Anterior cingulate cortex (tissue), 58 donors: ENCODE measurements at regions not wholly inside any gene's neighbourhood (a gene's known extent, or its start where the extent isn't known, plus 50 kb on each side); places are given as distances from the start of the nearest gene placed in this dataset.

Source experiments
- DNase-seq, 58 donors: peaks; one replicate each; lab custom pipeline; 2025; lab: John Stamatoyannopoulos, UW

DNA sequence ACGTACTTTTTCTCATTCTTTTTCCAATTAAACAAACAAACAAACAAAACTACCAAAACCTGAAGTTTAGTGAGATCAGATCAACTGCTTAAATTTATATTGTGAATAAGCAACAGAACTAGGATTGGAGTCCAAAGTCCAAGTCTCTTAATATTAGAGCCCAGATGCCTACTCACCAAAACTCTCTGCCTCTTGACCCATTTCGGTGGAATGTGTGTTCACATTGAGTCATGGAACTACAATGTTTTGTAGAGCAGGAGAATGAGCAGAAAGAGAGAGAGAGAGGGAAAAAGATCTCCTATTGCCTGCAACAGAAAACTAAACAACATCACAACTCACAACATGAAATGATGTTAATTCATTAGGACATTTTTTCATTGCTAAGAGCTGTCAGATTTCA lies 751.1 kb downstream of the TLR4 start:
- DNase-seq = no peak

DNA sequence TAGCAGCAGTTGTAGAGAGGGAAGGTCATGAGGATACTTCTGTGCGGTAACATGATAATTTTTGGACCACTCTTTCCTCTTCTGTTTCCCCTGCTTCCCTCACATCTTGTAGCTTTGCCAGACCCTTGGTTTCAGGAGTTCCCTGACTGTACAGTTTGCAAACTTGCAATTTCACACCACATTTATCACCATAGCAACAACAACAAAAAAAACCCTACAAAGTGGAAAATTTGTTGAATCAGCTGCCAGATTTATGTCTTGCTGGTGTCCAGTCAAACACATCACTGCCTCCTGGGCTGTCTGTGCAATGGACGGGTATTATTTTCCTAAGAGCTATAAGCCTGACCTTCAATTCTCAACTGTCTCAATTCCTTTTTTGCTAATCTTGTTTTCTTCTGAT lies 751.6 kb downstream of the TLR4 start:
- DNase-seq = no peak

DNA sequence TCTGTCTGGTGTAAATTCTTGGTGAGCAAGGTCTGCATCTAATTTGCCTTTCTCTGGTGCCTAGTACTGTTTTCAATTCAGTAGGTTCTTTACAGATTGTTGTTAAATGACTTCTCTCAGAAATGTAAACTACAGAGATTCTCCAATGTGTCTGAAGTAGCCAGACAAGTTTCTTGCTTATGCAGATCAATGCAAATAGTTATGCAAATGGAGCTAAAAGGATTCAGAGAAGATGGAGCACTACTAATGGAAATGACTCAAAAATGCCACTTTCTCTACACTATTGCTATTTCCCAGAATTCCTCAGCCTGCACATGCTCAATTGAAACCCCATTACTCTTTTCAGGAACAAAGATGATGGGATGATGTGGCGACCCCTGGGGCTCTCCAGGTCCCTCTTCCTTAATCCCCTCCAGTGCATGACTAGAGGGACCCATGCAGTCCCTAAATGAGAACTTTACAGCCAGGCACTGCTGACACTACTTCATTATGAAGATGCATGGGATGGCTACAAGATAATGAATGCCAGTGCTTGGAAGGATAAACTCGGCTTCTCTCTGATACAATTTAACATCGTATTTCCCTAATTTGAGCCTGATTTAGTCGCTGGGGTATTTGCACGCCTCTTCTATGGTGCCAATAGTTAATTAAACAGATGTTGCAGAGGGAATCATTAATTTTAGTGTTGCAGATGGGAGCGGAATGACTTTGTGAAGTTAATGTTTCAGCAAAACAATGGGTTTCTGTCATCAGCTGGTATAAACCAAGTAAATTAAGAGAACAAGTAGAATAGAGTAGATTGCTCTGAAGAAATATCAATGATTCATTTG lies 753.2 kb downstream of the TLR4 start:
- DNase-seq = no peak

DNA sequence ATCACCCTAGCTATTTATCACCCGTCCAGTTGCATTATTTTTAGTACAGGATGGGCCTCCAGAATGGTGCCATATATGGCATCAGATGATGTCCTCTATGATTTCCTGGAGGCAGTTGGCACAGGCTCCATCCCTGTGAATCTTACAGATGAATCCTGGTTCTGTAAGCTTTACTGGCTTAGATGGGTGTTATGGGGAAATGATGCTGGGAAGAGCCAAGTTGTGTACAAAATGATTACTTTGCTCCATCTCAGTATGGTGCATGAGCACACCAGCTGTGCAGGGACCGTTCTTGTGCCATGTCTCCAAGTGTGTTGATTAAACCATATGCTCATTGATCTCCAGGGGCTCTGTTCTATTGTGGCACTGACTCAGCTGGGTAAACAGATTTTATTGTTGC lies 755.7 kb downstream of the TLR4 start:
- no peak for DNase-seq

DNA sequence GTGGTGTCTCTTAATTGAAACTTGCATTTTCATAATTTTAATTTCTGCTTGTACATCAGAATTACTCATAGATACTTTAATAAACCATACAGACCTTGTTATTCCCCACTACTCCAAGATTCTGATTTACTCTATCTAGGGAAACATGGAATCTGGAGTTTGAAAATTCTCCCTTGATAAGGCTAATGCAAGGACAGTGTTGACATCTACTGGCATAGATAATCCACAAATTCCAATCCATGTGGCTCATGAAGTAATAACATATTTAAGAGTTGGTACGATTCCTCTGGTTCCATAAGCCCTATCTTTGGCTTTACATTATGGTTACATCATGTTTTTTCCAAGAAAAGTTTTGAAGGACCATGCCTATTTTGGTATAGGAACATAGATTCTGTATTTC lies 759.2 kb downstream of the TLR4 start:
- DNase-seq = no peak

DNA sequence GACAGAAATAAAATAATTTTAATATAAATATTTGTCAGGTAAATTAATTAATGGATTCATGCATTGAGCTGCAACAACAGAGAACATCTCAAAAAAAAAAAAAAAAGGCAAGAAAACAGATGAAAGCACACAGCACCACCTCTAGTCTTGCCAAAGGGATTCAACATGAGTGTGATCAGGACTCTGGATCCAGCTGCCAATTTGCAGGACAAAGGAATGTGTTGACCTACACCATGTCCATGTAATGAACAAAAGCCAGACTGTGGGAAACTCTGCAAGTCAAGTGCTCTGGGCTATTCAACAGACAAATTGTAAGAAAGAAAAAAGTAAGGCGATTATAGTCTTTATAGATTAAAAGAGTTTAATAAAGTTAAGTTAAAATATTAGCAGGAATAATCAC lies 769.3 kb downstream of the TLR4 start:
- no peak for DNase-seq

DNA sequence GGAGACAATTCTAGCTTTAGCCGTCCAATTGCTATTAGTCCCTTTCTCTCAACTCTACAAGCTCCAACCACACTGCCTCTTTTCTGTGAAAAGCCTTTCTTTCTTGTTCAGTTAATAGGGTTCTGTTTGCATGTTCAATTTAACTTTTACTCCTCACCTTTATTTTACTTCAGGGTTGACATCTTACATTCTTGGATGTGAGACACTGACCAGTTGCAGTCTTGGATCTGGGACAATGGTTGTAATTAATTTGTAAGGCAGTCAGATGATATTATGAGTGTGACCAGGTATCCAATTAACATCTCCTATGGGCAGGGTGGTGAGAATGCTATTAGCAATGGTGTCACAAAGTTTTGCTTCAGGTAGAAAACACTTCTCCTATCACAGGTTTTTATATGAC lies 774.5 kb downstream of the TLR4 start:
- DNase-seq = no peak

DNA sequence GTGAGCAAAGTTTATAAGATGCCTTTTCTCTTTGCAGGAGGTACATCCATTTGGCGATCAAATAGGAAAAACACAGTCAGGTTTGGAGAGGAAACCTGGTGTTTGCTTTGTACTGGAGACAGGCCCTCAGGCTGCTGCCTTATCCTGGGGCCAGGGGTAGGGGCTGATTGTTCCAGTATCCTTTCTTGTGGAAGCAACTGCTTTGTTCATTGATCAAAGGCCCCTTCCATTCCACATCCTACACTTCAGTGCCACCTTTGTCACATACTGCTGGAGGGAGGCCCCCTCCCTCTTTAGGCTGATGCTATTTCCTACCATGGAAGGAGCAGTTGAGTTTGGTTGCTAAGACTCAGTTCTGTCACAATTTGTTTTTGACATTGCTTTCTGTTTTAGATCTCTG lies 778.1 kb downstream of the TLR4 start:
- no peak for DNase-seq

DNA sequence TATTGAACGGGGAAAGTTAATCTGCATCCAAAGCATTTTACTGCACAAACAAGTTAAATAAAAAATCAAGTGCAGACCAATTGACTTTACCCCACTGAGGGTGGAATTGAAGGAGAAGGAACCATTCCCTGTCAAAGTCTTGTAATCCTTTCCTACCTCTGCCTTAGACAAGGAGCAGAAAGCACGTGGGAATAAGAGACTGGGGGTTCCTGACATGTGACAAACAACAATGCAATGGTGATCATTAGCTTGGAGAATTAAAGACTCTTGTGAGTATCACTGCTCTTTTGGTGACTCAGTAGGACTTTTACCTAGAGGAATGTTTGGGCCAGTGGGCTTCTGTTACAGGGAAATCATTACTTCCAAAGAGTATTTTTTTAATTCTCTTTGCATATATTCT lies 779.5 kb downstream of the TLR4 start:
- DNase-seq = no peak

DNA sequence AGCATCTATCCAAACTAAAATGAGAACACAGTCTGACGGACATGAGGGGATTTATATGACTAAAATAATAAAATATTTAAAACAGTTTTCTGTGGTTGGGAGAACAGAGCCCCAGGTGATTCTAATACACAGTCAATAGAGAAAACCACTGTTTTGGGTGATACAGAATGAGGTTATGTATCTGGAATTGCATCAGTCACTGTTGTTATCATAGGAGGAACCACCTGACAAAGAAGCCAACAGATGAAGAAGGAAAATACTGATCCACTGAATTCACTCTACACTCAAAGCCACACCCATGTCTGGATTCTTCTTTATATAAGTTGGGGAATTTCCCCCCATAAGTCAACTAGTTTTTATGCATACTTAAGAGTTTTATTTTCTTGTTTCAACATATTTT lies 799.0 kb downstream of the TLR4 start:
- no peak for DNase-seq

DNA sequence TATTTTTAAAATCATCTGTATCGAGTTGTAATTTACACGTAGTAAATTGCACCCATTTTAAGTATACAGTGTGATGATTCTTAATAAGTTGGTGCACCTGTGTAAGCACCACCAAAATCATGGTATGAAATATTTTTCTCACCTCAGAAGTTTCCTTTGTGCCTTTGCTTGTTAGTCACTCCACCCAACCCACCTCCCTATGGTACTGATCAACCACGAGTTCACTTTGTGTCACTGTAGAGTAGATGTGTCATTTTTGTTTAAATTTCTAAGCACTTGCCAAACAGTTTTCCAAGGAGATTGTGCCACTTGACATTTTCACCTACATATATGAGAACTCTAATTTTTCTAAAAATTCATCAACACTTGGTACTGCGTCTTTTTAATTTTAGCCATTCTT lies 806.5 kb downstream of the TLR4 start:
- DNase-seq = no peak

DNA sequence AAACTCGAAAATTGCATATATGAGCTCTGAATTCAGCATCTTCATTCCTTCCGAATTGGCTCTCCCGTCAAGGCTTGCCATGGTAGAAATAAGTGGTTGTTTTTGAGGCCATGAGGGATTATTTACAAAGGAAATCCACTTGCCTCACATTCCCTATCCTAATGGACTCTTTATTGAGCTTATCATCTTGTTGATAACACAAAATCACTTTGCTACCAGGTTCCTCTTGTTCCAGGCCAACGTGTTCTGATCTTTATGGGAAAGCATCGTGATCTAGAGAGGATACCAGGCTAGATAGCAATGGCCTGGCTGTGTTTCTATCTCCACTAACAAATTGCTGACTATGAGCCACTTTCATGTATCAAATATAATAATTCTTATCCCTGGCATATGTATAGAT lies 811.7 kb downstream of the TLR4 start:
- no peak for DNase-seq

DNA sequence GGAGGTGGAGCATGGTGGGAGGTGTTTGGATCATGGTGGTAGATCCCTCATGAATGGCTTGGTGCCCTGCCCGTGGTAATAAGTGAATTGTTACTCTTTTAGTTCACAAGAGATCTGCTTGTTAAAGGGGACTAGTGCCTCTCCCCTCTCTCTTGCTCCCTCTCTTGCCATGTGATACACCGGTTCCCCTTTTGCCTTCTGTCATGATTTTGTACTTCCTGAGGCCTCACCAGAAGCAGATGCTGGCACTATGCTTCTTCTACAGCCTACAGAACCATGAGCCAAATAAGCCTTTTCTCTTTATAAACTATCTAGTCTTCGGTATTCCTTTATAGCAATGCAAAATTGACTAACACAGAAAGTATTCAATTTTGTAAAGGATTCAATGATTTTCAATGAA lies 817.1 kb downstream of the TLR4 start:
- DNase-seq = no peak

DNA sequence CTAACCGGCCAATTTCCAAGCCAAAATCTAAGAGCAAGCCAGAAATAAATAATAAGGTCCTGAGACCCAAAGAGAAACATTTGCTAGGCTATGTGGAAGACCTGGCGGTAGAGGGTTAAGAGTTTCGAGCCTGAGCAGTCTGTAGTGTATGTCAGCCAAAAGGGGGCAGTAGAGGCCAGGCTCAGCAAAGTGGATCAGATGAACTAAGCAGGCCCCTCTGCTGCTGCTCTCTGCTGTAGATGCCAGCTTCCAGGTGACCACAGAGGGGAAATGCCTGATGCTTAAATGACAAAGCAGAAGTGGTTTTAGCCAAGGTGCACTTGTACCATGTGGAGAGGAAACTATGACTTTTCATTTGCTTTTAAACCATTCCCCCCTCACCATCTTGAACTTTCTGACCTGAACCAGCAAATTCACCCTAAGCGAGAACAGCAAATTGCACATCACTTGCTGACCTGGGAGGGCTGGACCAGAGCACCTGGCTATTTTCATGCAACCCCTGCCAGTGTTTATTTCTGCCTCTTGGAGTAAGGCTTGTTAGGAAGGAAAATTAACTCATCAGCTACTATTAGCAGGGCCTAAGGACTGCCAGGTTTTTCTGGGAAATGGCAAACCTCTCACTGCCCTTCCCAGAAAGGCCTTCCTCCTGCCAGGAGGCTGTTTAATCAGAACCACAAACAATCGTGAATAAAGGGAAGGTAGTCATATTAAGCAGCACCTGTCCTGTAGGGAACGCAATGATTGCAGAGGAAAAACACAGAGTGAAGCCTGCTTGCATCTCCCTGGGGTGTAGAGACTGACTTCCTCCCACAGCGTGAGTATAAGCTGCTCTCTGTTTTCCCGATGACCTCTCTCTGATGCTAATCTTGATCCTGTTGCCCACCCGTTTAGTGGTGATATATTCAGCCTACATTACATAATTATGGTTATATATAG lies 818.2 kb downstream of the TLR4 start:
- DNase-seq = peak in 21 of 58 donors; percentile 0 to 41 (median 2)

DNA sequence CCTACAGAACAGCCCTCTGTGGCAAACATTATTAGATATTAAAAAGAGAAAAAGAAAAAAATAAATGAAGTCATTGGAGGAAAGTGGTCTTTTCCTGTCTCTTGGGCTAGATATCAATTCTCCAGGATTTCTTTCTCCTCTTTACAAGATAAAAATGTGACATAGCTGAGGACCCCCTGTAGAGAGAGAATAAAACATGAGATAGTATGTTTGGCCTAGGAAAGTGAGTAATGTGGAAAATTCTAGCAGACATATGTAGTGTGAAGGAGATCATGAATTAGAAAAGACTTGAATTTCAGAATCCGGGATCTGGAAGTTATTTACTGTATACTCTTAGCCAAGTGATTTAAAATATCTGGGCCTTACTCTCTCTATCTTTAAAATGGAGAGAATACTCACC lies 823.1 kb downstream of the TLR4 start:
- no peak for DNase-seq

DNA sequence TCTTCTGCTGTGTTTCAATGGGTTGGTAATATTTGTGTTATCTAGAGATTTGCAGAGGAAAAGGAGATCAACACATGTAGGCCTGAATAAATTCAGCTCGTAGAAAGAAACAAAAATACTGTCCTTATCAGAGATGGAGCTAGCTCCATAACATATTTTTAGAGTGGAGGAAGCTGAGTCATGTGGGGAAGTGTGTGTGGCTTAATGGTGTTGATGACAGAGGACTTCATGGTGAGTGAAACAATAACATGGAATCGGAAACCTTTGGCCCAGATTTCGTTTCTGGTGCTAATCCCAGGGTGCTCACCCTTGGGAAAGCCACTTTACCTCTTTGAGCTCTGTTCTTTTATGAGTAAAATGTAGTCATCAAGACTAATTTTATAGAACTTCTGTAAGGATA lies 825.0 kb downstream of the TLR4 start:
- DNase-seq = no peak

DNA sequence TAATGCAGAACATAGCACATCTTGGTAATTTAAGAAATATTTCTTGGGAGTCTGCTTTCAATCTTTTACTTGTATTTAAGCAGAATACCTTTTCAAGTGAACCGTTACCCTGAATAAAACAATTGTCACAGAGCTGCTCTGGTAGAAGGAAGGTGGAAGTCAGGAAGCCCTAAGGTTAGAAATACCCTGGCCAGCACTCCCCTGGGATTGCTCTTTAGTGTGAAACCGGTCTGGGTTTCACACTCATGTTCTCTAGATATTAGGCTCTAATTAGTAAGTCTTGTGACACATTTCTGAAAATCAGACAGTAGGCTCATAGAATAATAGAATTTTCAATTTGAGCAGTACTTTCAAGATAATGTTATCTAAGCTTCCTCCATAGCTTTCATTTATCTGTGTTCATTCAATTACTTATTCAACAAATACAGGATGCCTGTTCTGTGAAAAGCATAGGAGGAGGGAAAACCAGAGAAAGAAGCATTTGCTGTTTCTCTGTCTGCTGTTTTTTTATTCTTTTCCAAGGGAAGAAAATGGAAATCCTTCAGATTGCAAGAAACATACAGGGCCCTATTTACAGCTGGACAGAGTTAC lies 825.5 kb downstream of the TLR4 start:
- DNase-seq = no peak

DNA sequence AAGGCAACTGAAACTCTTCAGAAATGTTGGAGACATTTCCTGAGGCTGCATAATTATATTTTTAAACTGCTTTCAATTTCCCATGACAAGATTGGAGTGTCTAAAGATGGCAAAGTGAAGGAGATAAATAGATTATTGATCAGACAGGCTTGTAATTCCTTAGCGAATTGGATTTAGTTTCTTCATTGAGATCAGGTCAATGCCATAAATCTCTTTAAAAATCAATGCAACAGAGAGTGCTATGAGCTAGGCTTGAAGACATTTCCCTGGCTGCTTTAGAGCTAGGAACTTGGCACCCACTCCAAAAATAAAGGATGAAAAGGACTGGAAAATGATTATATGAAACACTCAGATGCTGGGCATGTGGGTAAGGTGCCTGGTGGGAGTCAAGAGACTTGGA lies 828.4 kb downstream of the TLR4 start:
- DNase-seq = no peak

DNA sequence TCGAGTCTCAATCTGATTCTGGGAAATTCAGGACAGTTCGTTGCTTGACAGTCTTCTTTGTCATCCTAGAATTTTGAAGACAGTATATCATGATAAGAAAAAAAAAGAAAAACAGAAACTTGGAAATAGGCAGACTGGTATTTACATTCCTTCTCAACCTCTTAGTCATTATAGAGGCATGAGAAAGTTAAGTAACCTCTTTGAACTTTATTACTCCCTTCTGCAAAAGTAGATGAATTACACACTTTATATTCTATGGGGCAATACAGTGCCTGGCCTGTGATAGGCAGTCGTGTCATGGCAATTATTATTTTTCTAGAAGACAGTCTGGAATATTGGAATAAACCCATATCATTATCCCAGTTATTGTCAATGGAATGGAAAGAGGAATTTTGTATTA lies 828.9 kb downstream of the TLR4 start:
- no peak for DNase-seq

DNA sequence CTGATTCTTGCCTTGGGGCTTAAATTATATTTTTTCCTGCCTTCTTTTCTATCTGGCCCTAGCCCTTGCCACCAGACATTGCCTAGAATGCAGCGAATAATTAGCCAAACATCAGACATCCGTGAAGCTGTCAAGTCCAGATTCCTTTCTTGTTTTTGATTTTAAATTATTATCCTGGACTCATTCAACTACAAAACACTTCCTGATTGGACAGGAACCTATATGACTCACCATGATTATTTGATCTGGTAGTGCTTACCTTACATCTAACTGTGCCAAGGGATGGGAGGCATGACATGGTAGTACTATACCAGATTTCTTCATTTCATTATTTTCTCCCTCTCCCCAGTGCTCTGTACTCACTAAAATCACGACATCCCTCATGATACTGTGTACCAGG lies 829.6 kb downstream of the TLR4 start:
- no peak for DNase-seq

DNA sequence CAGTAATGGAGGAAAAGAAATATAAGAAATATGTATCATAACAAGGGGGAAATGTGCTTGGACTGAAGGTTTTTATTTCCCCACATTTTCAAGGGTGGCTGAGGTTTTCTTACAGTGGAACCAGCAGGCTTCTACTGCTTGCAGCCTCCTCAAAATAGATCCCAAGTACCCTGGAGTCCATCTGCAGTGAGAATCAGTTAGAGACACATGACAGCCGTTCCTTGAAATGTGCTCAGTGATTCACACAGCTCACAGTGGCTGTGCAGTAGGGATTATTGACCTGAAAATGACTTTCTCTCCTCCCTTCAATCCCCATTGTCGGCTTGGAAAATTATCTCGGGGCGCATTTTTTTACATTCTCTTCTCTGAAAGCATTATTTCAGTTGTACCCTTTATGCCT lies 832.0 kb downstream of the TLR4 start:
- peak in 4 of 58 donors; percentile 0 to 3 (median 2) for DNase-seq
